PC-9 (cell line): ENCODE measurements at regions not wholly inside any gene's neighbourhood (a gene's known extent, or its start where the extent isn't known, plus 50 kb on each side); places are given as distances from the start of the nearest gene placed in this dataset.

Experiments used
- EZH2 ChIP-seq: fragments of 200-600 bp; sonication (generic); IDR thresholded peaks from 2 replicates; pipeline ENCODE4 v1.8.0; 2017; ENCODE audit warnings: antibody characterized with exemption, low read depth
- TF ChIP-seq, protein P1 (sequence below): fragments of 200-600 bp; sonication (generic); conservative IDR thresholded peaks from 2 replicates; pipeline ENCODE4 v1.6.1; 2017; ENCODE audit warnings: mixed run types, antibody characterized with exemption, mild to moderate bottlenecking, moderate library complexity

DNA sequence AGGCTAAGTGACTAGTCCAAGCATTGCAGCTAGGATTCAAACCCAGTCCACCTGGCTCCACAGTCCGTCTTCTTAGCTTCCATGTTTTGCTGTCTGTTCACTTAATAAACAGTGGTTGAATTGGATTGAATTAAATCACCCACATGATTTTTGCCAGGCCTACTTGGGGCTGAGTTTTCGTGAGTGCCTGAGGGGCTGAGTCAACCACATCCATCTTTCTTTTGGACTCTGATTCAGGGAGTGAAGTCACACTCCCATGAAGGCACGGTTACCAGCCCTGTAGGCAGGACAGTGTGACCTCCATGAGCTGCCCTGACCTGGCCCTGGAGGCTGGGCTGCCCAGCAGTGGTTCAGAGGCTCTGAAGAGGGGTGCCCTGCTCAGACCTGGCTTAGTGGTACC is 123.7 kb downstream of the ACTL8 start:
- TF ChIP-seq, protein P1, sequence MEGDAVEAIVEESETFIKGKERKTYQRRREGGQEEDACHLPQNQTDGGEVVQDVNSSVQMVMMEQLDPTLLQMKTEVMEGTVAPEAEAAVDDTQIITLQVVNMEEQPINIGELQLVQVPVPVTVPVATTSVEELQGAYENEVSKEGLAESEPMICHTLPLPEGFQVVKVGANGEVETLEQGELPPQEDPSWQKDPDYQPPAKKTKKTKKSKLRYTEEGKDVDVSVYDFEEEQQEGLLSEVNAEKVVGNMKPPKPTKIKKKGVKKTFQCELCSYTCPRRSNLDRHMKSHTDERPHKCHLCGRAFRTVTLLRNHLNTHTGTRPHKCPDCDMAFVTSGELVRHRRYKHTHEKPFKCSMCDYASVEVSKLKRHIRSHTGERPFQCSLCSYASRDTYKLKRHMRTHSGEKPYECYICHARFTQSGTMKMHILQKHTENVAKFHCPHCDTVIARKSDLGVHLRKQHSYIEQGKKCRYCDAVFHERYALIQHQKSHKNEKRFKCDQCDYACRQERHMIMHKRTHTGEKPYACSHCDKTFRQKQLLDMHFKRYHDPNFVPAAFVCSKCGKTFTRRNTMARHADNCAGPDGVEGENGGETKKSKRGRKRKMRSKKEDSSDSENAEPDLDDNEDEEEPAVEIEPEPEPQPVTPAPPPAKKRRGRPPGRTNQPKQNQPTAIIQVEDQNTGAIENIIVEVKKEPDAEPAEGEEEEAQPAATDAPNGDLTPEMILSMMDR, result no peak
- no peak for TF ChIP-seq EZH2
